ENCODE measurements at regions not wholly inside any gene's neighbourhood (a gene's known extent, or its start where the extent isn't known, plus 50 kb on each side); places are given as distances from the start of the nearest gene placed in this dataset.
A peak's percentile ranks its signal among the peaks of the same experiment; 100 is the strongest.

DNA sequence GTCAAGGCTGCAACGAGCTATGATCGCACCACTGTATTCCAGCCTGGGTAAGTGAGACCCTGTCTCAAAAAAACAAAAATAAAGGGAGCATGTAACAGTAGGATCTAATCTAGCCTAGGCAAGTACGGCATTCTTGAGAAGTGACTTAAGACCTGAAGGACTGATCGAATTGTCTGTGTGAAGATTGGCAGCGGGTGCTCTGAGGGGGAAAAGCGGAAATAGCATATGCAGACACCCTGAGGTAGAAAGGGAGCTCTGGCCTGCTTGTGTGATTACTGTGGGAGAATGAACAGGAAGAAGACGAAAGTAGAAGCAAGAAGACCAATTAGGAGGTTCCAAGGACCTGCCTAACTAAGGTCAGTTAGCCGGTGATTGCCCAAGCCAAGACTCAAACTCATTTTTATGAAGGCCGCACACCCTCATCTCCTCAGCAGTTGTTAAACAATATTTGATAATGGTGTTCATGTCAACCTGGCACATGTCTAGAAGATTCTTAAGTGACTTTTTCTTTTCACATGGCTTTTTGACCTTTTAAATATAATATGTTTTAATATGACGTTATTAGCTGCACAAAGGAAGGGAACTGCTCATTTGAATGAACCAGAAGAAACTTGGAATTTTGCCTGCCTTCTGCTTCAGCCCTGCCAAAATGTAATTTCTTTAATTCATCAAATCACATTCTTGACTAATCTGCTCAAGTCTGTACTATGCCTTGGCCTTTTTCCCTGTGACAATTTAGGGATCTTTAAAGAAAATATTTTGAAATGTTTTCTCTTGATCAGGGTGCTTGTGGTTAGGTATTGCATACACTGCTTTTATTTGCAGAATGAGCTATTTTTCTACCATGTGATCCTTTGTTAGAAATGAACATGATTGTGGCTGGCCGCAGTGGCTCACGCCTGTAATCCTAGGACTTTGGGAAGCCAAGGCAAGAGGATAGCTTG is 289.2 kb upstream of the DMRT1 start:
- no peaks in the 10 kb centered on the region for H3K36me3 ChIP-seq (replicated peaks in 1 of 2; ENCODE audit: insufficient read depth in 1 of 2, low read depth in 2 of 2)
- intact Hi-C loops (cut with DNase I) = no loop called here
- 69 to 81% methylated on average over 12 of the region's 12 CpGs for WGBS, 2 donors
- no peaks in the 10 kb centered on the region for H3K27me3 ChIP-seq
- DNase-seq (no peak), ATAC-seq (peak; percentile 27)
- peak overlapping the region in 2 of 4 donors; percentile 17 to 41 for H3K27ac ChIP-seq
- no peak for TF ChIP-seq POLR2A (IDR thresholded peaks at IDR 0.05)
- TF ChIP-seq, protein P1, sequence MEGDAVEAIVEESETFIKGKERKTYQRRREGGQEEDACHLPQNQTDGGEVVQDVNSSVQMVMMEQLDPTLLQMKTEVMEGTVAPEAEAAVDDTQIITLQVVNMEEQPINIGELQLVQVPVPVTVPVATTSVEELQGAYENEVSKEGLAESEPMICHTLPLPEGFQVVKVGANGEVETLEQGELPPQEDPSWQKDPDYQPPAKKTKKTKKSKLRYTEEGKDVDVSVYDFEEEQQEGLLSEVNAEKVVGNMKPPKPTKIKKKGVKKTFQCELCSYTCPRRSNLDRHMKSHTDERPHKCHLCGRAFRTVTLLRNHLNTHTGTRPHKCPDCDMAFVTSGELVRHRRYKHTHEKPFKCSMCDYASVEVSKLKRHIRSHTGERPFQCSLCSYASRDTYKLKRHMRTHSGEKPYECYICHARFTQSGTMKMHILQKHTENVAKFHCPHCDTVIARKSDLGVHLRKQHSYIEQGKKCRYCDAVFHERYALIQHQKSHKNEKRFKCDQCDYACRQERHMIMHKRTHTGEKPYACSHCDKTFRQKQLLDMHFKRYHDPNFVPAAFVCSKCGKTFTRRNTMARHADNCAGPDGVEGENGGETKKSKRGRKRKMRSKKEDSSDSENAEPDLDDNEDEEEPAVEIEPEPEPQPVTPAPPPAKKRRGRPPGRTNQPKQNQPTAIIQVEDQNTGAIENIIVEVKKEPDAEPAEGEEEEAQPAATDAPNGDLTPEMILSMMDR (IDR thresholded peaks at IDR 0.05) = no peak
- peaks cover 41% of the 10 kb centered on the region for H3K4me1 ChIP-seq
- no peaks in the 10 kb centered on the region for H3K9me3 ChIP-seq
- no peak overlapping the region for H3K4me3 ChIP-seq

DNA sequence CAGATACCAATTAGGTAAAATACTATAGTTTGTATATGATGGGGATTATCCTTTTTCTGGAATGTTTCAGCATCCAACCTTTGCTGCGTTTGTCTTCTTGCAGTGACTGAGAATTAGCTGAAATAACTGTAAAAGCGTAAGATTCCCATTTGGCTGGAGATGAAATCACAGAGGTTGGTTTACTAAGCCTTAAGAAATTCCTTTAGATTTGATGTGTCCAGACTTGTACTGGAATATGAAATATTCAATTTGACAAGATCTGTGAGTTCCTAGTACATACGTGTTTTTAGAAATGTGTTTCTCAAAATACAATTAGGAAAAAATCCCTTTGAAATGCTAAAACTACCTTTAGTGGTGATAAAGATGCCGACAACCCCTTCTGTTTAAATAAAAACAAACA is 286.0 kb upstream of the DMRT1 start:
- H3K4me3 ChIP-seq = no peak overlapping the region
- peaks cover 23% of the 10 kb centered on the region for H3K4me1 ChIP-seq
- TF ChIP-seq POLR2A (IDR thresholded peaks at IDR 0.05) = no peak
- TF ChIP-seq, protein P1 (IDR thresholded peaks at IDR 0.05) = no peak
- H3K27ac ChIP-seq = no peak overlapping the region
- no peak for ATAC-seq
- no peaks in the 10 kb centered on the region for H3K9me3 ChIP-seq
- H3K36me3 ChIP-seq (replicated peaks in 1 of 2; ENCODE audit: insufficient read depth in 1 of 2, low read depth in 2 of 2) = no peaks in the 10 kb centered on the region
- 62 to 82% methylated on average over 4 of the region's 4 CpGs for WGBS, 2 donors
- intact Hi-C loops (cut with DNase I) = no loop called here
- DNase-seq = no peak
- no peaks in the 10 kb centered on the region for H3K27me3 ChIP-seq

DNA sequence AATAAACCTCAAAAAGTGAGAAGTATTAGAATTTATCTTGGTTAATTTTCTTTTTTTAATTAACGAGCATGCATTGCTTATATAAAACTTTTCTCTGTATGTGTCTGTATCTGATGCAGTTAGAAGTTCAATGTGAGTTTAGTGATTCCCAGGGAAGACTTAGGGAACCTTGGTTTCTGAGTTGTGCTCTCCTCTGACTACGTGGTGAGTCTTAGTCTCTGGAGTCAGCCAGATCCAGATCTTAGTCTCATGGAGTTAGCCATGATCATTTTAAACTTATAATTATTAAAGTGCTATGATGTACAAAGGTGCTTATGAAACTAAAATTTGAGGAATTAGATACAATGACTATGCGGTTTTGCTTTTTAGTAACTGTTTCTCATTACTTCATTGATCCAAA is 285.3 kb upstream of the DMRT1 start:
- Histone ChIP-seq H3K9me3 (no peaks in the 10 kb centered on the region), H3K36me3 (replicated peaks in 1 of 2; ENCODE audit: insufficient read depth in 1 of 2, low read depth in 2 of 2) (no peaks in the 10 kb centered on the region), H3K27ac (no peak overlapping the region), H3K4me3 (no peak overlapping the region), H3K4me1 (peaks cover 17% of the 10 kb centered on the region), H3K27me3 (no peaks in the 10 kb centered on the region)
- TF ChIP-seq, protein P1 (IDR thresholded peaks at IDR 0.05) = no peak
- no peak for TF ChIP-seq POLR2A (IDR thresholded peaks at IDR 0.05)
- 78 to 84% methylated on average over 3 of the region's 3 CpGs for WGBS, 2 donors
- no peak for DNase-seq
- intact Hi-C loops (cut with DNase I) = no loop called here
- ATAC-seq = no peak

DNA sequence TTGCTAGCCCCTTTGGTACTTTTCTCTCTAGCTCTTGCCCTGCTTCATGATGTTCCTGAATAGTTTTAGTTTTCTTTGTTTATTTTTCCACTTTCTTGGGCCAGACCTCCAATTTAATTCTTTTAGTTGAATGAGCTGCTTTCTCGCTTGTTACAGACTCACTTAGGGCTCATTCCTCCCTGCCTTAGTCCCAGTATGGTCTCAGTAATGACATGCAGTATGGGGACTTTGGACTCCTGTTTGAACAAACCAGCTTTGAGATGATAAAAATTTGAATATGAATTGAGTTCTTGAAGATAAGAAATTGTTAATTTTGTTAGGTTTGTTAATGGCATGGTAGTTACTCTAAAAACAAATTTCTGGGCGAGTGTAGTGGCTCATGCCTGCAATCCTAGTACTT is 284.8 kb upstream of the DMRT1 start:
- no peak overlapping the region for H3K27ac ChIP-seq
- no peaks in the 10 kb centered on the region for H3K27me3 ChIP-seq
- no peak for TF ChIP-seq POLR2A (IDR thresholded peaks at IDR 0.05)
- TF ChIP-seq, protein P1 (IDR thresholded peaks at IDR 0.05) = no peak
- intact Hi-C loops (cut with DNase I) = no loop called here
- DNase-seq = no peak
- H3K4me1 ChIP-seq = peaks cover 16% of the 10 kb centered on the region
- 71 to 90% methylated on average over 2 of the region's 2 CpGs for WGBS, 2 donors
- no peak for ATAC-seq
- H3K4me3 ChIP-seq = no peak overlapping the region
- no peaks in the 10 kb centered on the region for H3K9me3 ChIP-seq
- no peaks in the 10 kb centered on the region for H3K36me3 ChIP-seq (replicated peaks in 1 of 2; ENCODE audit: insufficient read depth in 1 of 2, low read depth in 2 of 2)

All from body of pancreas (tissue), 4 donors.